Activated T-cell treated with anti-CD3 and anti-CD28 coated beads, Interleukin-2, amount 50 U/mL, for 24 hours (primary cell): ENCODE measurements at regions not wholly inside any gene's neighbourhood (a gene's known extent, or its start where the extent isn't known, plus 50 kb on each side); places are given as distances from the start of the nearest gene placed in this dataset.
A peak's percentile ranks its signal among the peaks of the same experiment; 100 is the strongest.

Experiments
- DNase-seq: peaks from one replicate; pipeline ENCODE4 v3.0.0-alpha.2; 2020
- H3K27ac Mint-ChIP-seq: 2 replicates; pipeline ENCODE4 v1.8.0; 2020; ENCODE audit warnings: mild to moderate bottlenecking, mixed read lengths
- H3K27me3 Mint-ChIP-seq: 2 replicates; pipeline ENCODE4 v1.8.0; 2020; ENCODE audit warnings: mixed read lengths
- H3K36me3 Mint-ChIP-seq: 2 replicates; pipeline ENCODE4 v1.8.0; 2020; ENCODE audit warnings: low read depth, mixed read lengths
- H3K4me1 Mint-ChIP-seq: 2 replicates; pipeline ENCODE4 v1.8.0; 2020; ENCODE audit warnings: low read depth, mixed read lengths
- H3K4me3 Mint-ChIP-seq: 2 replicates; pipeline ENCODE4 v1.8.0; 2020; ENCODE audit warnings: mild to moderate bottlenecking, moderate library complexity, mixed read lengths
- H3K9me3 Mint-ChIP-seq: 2 replicates; pipeline ENCODE4 v1.8.0; 2020; ENCODE audit warnings: mixed read lengths

DNA sequence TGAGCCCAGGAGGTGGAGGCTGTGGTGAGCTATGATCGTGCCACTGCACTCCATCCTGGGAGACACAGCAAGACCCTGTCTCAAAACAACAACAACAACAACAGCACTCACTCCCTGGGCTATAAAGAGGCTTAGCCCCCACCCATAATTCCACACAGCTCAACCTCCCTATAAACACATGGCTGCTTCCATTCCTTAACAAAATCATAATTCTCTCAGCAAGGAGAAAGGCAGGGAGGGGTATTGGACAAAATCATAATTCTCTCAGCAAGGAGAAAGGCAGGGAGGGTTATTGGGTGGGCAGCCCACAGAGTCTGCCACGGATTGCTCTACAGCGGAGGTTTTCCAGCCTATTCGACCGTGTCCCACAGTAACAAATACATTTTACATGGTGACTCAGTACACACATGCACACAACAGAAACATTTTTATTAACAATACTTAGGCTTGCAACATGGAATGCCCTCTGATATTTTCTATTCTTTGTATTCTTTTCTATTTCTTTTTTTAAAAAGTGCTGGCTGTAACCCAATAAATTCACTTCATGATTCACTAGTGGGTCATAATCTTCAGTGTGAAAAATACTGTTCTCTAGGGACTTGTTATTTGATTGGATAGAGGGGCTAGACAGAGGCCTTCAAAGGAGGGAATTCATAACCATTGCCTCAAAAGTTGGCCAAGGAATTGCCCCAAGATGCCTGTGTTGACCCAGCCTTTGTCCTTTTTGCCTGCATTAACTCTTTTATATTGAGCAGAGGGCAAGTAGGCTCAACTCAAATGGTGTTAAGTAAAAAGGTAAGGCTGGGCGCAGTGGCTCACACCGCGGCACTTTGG, 50.6 kb upstream of the ZMYND8 start:
- DNase-seq, result no peak
- Mint-ChIP-seq H3K27ac (no peak overlapping the region), H3K36me3 (no peaks in the 10 kb centered on the region), H3K4me1 (peaks cover 6% of the 10 kb centered on the region), H3K4me3 (no peak overlapping the region), H3K27me3 (no peaks in the 10 kb centered on the region), H3K9me3 (no peaks in the 10 kb centered on the region)

DNA sequence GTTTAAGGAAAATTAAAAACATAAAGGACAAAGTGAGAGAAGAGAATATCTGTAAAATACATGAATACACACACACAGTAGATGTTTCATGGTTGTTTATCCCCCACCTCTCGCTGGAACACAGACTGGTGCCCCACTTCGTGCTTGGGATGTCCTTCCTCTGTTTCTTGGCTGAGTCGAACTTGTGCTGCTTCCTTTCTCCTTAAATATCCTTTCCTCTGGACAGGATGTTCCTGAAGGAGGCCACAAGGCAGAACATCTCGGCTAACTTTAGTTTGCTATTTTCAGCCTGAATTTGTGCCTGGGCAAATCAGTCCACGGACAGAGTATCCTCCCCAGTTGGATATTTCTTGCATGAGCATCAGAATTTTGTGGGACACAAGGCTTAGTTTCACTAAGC, 54.7 kb upstream of the ZMYND8 start:
- H3K27me3 Mint-ChIP-seq, result no peaks in the 10 kb centered on the region
- H3K27ac Mint-ChIP-seq, result no peak overlapping the region
- H3K4me3 Mint-ChIP-seq, result no peak overlapping the region
- H3K36me3 Mint-ChIP-seq, result peaks cover 3% of the 10 kb centered on the region
- DNase-seq, result no peak
- peaks cover 30% of the 10 kb centered on the region for H3K4me1 Mint-ChIP-seq
- H3K9me3 Mint-ChIP-seq, result no peaks in the 10 kb centered on the region

DNA sequence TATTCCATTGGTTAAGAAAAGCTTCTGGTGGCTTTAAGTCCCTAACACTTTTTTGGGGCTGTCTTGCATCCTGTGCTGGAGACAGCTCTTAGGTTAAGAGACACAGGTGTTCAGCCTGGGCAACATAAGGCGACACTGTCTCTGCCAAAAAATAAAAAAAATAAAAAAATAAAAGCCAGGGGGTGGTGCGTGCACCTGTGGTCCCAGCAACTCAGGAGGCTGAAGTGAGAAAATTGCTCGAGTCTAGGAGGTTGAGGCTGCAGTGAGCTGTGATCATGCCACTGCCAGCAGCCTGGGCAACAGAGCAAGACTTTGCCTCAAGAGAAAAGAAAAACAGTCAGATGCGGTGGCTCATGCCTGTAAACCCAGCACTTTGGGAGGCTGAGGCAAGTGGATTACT, 55.6 kb upstream of the ZMYND8 start:
- Mint-ChIP-seq H3K9me3 (no peaks in the 10 kb centered on the region), H3K27me3 (no peaks in the 10 kb centered on the region), H3K4me1 (peaks cover 34% of the 10 kb centered on the region), H3K4me3 (no peak overlapping the region), H3K27ac (peak overlapping the region; percentile 67), H3K36me3 (peaks cover 3% of the 10 kb centered on the region)
- no peak for DNase-seq

DNA sequence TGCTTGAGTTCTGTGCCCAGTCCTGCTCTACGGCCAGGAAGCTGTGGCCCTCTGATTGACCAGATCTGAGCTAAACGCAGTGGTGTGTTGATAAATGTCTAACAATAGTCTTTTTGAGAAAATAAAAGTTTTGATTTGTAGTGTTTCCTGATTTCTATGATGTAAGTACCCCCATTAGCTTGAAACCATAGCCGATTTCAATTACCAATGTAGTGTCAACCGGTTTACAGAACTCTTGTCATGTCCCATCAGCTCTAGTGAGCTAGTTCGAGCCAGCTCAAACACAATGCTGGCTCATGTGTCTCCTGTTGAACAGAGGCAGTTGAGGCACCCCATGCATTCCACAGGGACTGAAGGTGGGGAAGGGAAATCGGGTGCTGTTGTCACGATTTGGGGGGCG, 56.7 kb upstream of the ZMYND8 start:
- no peak for DNase-seq
- H3K4me3 Mint-ChIP-seq, result no peak overlapping the region
- peaks cover 37% of the 10 kb centered on the region for H3K4me1 Mint-ChIP-seq
- H3K36me3 Mint-ChIP-seq, result peaks cover 3% of the 10 kb centered on the region
- H3K27ac Mint-ChIP-seq, result peak overlapping the region; percentile 67
- no peaks in the 10 kb centered on the region for H3K9me3 Mint-ChIP-seq
- no peaks in the 10 kb centered on the region for H3K27me3 Mint-ChIP-seq

DNA sequence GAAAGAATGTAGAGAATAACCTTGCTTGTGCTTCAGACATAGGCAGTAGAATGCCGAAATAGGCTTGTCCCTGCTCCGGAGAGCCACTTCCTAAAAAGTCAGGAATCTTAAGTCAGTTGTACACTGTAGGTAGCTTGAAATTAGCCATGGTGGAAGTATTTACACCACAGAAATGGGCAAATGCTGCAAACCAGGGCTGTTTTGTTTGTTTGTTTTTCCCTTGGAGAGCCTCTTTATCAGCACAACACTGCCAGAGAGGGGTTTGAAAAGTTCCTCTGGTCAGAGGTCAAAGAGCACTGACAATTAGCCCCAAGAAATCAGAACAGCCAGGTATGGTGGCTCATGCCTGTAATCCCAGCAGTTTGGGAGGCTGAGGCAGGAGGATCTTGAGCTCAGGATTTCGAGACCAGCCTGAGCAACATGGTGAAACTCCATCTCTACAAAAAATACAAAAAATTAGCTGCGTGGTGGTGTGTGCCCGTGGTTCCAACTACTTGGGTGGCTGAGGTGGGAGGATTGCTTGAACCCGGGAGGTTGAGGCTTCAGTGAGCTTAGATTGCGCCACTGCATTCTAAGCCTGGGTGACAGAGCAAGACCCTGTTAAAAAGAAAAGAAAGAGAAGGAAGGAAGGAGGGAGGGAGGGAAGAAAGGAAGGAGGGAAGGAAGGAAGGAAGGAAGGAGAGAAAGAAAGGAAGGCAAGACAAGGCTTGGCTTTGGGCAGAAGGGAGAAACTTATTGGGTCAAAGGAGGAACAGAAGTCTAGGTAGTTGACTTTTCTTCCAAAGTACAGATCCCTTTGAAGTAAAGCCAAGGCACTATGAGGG, 61.0 kb upstream of the ZMYND8 start:
- Mint-ChIP-seq H3K4me1 (peaks cover 31% of the 10 kb centered on the region), H3K4me3 (no peak overlapping the region)

DNA sequence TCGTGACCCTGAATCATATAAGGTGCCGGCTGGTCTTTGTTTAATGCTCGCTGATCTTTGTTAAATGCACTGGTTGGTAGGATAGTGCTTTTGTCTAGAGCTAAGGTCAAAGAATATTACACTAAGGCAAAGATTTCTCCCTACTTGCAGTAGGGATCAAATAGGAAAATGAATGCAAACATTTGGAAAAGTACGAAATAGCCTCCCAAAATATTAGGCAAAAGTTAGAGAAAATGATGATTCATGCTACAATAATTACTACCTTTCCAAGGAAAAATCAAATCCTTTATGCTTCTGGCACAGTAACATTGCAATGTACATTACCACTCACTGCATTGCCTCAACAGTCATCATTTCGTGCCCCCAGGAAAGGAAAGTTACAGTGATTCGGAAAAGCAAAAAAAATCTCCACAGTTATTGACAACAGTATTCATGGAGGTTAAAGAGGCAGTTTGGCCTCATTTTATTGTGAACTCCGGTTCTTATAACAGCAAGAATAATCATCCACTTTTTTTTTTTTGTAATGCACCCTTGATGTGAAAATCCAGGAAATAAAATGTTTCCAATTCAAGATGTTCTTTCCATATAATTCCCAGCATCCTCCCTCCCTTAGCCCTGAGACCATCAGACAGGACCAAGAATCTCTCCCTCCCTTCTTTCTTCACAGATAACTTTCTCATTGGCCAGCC, 61.7 kb upstream of the ZMYND8 start:
- H3K9me3 Mint-ChIP-seq, result no peaks in the 10 kb centered on the region
- H3K27me3 Mint-ChIP-seq, result no peaks in the 10 kb centered on the region
- H3K4me3 Mint-ChIP-seq, result no peak overlapping the region
- no peak overlapping the region for H3K27ac Mint-ChIP-seq
- no peak for DNase-seq
- H3K4me1 Mint-ChIP-seq, result peaks cover 23% of the 10 kb centered on the region
- H3K36me3 Mint-ChIP-seq, result peaks cover 3% of the 10 kb centered on the region

More for the DNA sequence above, 61.0 kb upstream of the ZMYND8 start:
- Mint-ChIP-seq H3K9me3 (no peaks in the 10 kb centered on the region), H3K27me3 (no peaks in the 10 kb centered on the region), H3K36me3 (peaks cover 3% of the 10 kb centered on the region), H3K27ac (peak overlapping the region; percentile 40)
- no peak for DNase-seq

DNA sequence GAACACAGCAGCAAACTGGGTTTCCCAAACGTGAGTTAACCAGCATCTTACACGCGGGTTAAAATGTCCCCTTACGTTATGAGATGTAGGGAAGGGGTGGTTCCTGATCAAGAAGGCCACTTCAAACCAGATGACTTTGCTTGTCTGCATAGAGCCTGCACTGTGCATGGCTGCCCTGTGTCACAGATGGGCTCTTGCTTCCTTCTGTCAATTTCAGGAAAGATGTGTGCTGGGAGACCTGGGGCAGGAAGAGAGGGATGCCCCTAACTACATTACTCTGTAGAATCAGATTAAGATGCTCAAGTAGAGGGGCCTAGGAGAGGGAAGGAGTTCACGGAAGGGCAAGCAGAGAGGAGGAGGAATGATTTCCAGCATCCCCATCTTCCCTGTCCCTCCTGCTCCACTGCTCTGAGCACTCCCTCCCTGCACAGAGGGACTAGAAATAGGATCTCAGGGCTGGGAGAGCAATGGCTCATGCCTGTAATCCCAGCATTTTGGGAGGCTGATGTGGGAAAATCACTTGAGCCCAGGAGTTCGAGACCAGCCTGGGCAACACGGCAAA, 63.5 kb upstream of the ZMYND8 start:
- no peak overlapping the region for H3K4me3 Mint-ChIP-seq
- peaks cover 17% of the 10 kb centered on the region for H3K4me1 Mint-ChIP-seq
- DNase-seq, result no peak
- H3K27me3 Mint-ChIP-seq, result no peaks in the 10 kb centered on the region
- H3K36me3 Mint-ChIP-seq, result peaks cover 3% of the 10 kb centered on the region
- H3K27ac Mint-ChIP-seq, result no peak overlapping the region
- no peaks in the 10 kb centered on the region for H3K9me3 Mint-ChIP-seq

DNA sequence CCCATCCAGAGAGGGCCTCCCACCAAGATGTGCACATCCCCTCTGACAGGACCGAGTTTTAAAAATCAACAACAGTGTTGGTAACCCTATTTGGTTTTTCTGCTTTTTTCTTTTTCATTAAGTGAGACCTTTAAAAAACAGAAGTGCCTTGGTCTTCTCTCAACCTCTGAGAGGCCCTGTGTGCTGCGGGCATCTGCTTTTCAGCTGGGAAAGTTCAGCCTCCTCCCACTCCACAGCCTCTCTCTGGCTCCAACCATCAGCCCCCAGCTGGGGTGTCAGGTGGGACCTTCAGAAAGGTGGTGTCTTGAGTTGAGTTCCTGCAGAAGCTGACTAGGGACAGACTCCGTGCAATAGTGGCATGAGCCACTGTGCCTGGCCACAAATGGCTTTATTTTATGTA, 64.6 kb upstream of the ZMYND8 start:
- no peak for DNase-seq
- peaks cover 8% of the 10 kb centered on the region for H3K4me1 Mint-ChIP-seq
- H3K27ac Mint-ChIP-seq, result no peak overlapping the region
- no peaks in the 10 kb centered on the region for H3K27me3 Mint-ChIP-seq
- no peaks in the 10 kb centered on the region for H3K9me3 Mint-ChIP-seq
- H3K36me3 Mint-ChIP-seq, result no peaks in the 10 kb centered on the region
- H3K4me3 Mint-ChIP-seq, result no peak overlapping the region

DNA sequence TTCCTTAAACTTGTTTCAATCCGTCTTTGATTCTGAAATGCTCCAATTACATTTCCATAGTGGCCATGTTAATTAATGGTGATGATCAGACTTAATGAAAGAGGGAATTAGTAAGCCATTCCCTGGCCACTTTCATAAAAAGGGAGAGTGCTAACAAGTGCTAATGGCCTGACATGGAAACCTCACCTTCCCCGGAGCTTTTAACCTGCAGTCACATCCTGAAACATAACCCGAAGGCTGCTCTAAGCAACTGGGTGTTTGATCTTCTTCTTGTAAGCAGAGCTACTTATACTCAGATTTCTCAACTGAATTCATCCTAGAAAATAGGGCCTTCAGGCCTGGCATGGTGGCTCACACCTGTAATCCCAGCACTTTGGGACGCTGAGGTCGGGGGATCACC, 67.1 kb upstream of the ZMYND8 start:
- H3K27ac Mint-ChIP-seq, result no peak overlapping the region

DNA sequence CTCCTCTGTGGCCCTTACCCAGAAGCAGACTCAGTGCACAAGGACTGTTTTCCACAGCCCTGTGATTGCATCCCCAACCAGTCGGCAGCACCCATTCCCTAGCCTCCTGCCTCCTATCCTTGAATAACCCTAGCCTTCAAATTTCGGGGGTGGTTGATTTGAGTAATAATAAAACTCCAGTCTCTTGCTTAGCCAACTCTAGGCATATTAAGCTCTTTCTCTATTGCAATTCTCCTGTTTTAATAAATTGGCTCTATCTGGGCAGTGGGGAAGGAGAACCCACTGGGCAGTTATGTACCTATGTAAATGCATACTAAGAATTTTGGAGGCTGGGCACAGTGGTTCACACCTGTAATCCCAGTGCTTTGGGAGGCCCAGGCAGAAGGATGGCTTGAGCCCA, 70.6 kb upstream of the ZMYND8 start:
- no peaks in the 10 kb centered on the region for H3K27me3 Mint-ChIP-seq
- DNase-seq, result no peak
- no peak overlapping the region for H3K4me3 Mint-ChIP-seq
- H3K27ac Mint-ChIP-seq, result no peak overlapping the region
- H3K9me3 Mint-ChIP-seq, result peaks cover 10% of the 10 kb centered on the region
- H3K36me3 Mint-ChIP-seq, result peaks cover 9% of the 10 kb centered on the region
- H3K4me1 Mint-ChIP-seq, result peaks cover under 1% of the 10 kb centered on the region

More for the DNA sequence above, 67.1 kb upstream of the ZMYND8 start:
- peaks cover 9% of the 10 kb centered on the region for H3K36me3 Mint-ChIP-seq
- H3K27me3 Mint-ChIP-seq, result no peaks in the 10 kb centered on the region
- no peak overlapping the region for H3K4me3 Mint-ChIP-seq
- H3K9me3 Mint-ChIP-seq, result peaks cover 10% of the 10 kb centered on the region
- no peaks in the 10 kb centered on the region for H3K4me1 Mint-ChIP-seq
- no peak for DNase-seq

DNA sequence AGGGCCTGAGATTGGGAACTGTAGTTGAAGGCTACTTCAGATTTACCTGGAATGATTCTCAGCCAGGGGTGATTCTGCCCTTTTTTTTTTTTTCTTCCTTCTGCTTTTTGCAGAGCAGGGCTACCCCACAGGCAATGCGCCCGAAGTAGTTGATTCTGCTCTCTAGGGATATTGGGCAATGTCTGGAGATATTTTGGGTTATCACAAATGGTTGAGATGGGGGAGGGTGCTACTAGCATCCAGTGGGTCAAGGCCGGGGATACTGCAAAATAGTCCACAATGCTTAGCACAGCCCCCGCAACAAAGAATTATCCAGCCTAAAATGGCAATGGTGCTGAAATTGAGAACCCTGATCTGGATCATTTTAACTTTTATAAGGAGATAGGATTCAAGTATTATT, 71.2 kb upstream of the ZMYND8 start:
- Mint-ChIP-seq H3K27me3 (no peaks in the 10 kb centered on the region), H3K4me3 (no peak overlapping the region), H3K9me3 (peaks cover 10% of the 10 kb centered on the region), H3K27ac (no peak overlapping the region), H3K4me1 (peaks cover 4% of the 10 kb centered on the region), H3K36me3 (peaks cover 9% of the 10 kb centered on the region)
- no peak for DNase-seq

DNA sequence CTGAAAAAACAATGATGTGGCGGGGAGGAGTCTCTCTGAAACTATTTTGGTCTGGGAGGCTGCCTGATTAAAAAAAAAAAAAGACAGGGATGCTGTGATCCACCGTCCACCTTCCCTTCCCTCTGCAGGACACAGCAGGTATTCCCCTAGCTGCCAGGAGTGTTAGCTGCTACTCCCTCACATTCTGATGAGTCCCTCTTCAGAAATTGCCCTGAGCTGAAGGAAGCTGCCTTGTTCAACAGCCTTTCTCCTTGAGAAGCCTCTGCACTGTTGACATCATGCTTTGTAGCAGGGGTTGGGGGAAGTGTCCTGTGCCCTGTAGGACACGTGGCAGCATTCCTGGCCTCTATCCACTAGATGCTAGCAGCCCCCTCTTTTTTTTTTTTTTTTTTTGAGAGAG, 71.7 kb upstream of the ZMYND8 start:
- Mint-ChIP-seq H3K9me3 (peaks cover 10% of the 10 kb centered on the region), H3K27ac (no peak overlapping the region), H3K4me1 (peaks cover 4% of the 10 kb centered on the region), H3K4me3 (no peak overlapping the region), H3K36me3 (peaks cover 9% of the 10 kb centered on the region), H3K27me3 (no peaks in the 10 kb centered on the region)
- no peak for DNase-seq

DNA sequence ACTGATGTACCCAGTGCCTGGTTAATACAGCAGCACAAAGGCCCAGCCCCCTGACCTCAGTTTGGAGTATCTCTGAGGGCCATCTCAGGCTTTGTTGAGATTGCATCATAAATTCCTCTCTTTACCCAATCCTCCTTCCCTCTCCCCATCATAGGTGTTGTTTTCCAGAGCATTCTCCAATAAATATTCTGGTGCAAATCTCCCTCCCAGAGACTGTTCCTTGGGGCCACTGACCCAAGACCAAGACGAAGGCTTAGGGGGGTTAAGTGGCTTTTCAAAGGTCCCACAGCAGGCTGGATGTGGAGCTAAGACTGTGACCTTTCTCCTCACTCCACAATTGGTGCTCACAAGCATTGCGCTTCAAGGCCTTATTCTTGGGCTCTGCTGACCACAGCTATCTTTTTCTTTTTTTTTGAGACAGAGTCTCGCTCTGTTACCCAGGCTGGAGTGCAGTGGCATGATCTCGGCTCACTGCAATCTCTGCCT, 72.4 kb upstream of the ZMYND8 start:
- Mint-ChIP-seq H3K9me3 (peaks cover 10% of the 10 kb centered on the region), H3K27me3 (no peaks in the 10 kb centered on the region), H3K36me3 (peaks cover 9% of the 10 kb centered on the region), H3K27ac (no peak overlapping the region), H3K4me1 (peaks cover 4% of the 10 kb centered on the region), H3K4me3 (no peak overlapping the region)
- no peak for DNase-seq

DNA sequence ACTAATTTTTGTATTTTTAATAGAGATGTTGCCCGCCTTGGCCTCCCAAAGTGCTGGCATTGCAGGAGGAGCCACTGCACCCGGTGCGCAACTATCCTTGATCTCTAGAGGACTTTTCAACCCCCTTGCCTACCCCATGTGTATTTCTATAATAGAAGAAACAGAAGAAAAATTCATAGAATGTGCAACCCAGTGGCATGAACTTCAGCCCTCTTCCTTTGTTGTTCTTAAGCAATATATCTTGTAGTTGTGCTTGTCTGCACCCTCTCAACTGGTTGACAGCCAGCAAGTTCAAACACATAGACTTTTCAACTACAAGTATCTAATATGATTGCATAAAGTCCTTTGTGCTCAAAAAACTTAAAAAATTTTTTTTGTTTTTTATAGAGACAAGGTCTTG, 72.3 kb upstream of the NCOA3 start:
- Mint-ChIP-seq H3K9me3 (peaks cover 10% of the 10 kb centered on the region), H3K4me3 (no peak overlapping the region), H3K4me1 (peaks cover 4% of the 10 kb centered on the region), H3K27me3 (no peaks in the 10 kb centered on the region), H3K36me3 (peaks cover 9% of the 10 kb centered on the region), H3K27ac (no peak overlapping the region)
- DNase-seq, result no peak
